ENCODE measurements at regions not wholly inside any gene's neighbourhood (a gene's known extent, or its start where the extent isn't known, plus 50 kb on each side); places are given as distances from the start of the nearest gene placed in this dataset.

GRCh38 chr7:54337466-54337865 is 204.7 kb upstream of the VSTM2A start:
- intact Hi-C loops (cut with micrococcal nuclease), result no loop called here
- Mint-ChIP-seq H3K9me3 (peaks cover 18% of the 10 kb centered on the region), H3K4me1 (ENCODE audit: low read depth) (no peaks in the 10 kb centered on the region), H3K27ac (no peak overlapping the region), H3K36me3 (no peaks in the 10 kb centered on the region), H3K4me3 (no peak overlapping the region), H3K27me3 (no peaks in the 10 kb centered on the region)
- ChIA-PET POLR2A (no interaction called here), CTCF (no interaction called here)
- DNase-seq, result no peak

DNA sequence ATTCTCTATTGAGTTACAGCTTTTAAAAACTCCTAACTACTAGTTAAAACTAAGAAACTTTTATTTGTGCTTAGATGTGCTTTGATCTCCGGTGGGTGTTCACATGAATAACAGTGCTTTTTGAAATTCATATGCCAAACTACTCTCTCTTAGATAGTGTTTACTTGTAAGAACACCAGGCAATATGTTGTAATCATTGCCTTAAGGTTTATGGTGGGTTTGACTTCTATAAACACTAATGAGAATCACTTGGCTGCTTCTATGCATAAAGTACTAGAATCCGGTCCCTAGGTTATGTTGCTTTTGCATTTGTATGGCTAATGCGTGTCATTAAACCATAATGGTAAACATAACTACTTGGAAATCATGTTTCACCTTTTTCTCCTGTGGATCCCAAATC is 203.9 kb upstream of the VSTM2A start:
- CTCF ChIA-PET, result no interaction called here
- intact Hi-C loops (cut with micrococcal nuclease), result no loop called here
- no peak for DNase-seq
- no peak overlapping the region for H3K27ac Mint-ChIP-seq
- H3K4me1 Mint-ChIP-seq (ENCODE audit: low read depth), result no peaks in the 10 kb centered on the region
- no peaks in the 10 kb centered on the region for H3K36me3 Mint-ChIP-seq
- POLR2A ChIA-PET, result no interaction called here
- H3K27me3 Mint-ChIP-seq, result no peaks in the 10 kb centered on the region
- H3K4me3 Mint-ChIP-seq, result no peak overlapping the region
- H3K9me3 Mint-ChIP-seq, result peaks cover 21% of the 10 kb centered on the region

DNA sequence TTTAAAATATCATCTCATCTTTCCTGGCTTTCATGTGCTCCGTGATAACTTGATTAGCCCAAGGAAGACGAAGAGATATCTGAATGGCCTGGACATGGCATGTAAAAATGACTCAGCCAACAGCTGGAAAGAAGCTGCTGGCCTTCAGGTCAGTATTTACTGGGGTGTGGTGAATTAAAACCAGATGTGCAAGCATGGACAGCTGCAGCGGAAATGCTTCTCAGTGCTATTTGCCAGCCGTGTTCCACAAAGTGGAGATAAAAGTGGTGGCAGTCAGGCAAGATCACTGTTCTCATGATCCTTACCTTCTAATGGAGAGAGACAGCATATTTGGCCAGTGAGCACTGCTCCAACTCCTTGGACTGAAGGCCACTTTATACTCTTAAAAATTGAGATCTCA is 203.1 kb upstream of the VSTM2A start:
- ChIA-PET POLR2A (no interaction called here), CTCF (no interaction called here)
- intact Hi-C loops (cut with micrococcal nuclease), result no loop called here
- DNase-seq, result no peak
- Mint-ChIP-seq H3K27me3 (no peaks in the 10 kb centered on the region), H3K27ac (no peak overlapping the region), H3K9me3 (peaks cover 23% of the 10 kb centered on the region), H3K36me3 (no peaks in the 10 kb centered on the region), H3K4me1 (ENCODE audit: low read depth) (no peaks in the 10 kb centered on the region), H3K4me3 (no peak overlapping the region)

DNA sequence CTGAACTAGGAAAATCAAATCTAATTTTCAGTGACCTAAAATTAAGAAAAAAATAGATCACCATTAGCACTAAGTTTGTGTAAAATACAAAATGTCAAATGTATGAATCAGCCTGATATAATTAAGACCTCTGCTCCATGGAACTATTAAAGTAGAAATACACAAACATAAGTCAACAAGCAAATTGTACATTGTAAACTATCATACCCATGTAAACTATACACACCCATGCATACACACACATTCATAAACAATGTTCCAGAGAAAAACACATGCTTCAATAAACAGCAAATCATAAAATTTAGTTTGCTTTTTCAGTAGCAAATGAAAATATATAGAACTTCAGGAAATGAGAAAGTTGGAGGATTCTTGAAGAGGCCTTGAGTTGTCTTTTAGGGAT is 199.7 kb upstream of the VSTM2A start:
- Mint-ChIP-seq H3K27me3 (no peaks in the 10 kb centered on the region), H3K27ac (no peak overlapping the region), H3K9me3 (peaks cover 23% of the 10 kb centered on the region), H3K4me1 (ENCODE audit: low read depth) (no peaks in the 10 kb centered on the region), H3K36me3 (no peaks in the 10 kb centered on the region), H3K4me3 (no peak overlapping the region)
- CTCF ChIA-PET, result no interaction called here
- intact Hi-C loops (cut with micrococcal nuclease), result no loop called here
- POLR2A ChIA-PET, result no interaction called here
- DNase-seq, result no peak

DNA sequence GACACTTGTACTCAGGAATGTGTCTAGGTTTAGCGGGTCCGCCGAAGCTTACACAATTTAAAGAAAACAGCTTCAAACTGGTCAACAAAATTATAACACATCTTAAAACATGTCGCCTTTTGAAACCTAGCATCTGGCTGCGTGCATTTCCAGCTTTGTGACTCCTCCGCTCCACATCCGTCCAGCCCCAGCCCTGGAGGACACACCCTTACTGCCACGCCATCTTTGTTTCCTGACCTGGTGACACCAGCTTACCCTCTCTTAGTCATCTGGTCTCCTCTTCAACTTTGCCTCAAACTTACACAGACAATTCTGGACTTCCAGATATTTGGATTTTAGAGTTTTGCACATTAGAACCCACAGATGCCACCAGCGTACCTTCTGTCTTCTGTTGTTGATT is 198.7 kb upstream of the VSTM2A start:
- Mint-ChIP-seq H3K36me3 (no peaks in the 10 kb centered on the region), H3K27me3 (no peaks in the 10 kb centered on the region), H3K4me1 (ENCODE audit: low read depth) (no peaks in the 10 kb centered on the region), H3K4me3 (no peak overlapping the region), H3K27ac (no peak overlapping the region), H3K9me3 (peaks cover 29% of the 10 kb centered on the region)
- intact Hi-C loops (cut with micrococcal nuclease), result no loop called here
- POLR2A ChIA-PET, result no interaction called here
- no peak for DNase-seq
- CTCF ChIA-PET, result no interaction called here

DNA sequence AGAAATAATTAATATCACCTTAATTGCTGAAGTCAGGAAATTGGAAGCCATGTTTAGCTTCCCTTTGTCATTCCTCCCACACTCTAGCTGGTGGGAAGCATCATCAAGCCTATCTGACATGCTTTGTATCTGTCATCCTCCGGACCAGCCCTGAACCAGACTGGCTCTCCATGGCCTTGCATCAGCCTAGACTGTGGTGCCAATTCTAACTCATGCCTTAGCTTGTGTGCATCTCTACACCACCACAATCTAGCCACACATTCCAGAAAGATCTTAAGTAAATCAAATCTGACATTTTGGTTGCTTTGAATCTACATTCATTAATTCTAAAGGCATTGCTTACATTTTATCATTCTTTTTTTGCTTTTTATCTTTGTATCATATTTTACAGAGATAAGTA is 196.4 kb upstream of the VSTM2A start:
- intact Hi-C loops (cut with micrococcal nuclease), result no loop called here
- no peak for DNase-seq
- no peak overlapping the region for H3K27ac Mint-ChIP-seq
- H3K4me1 Mint-ChIP-seq (ENCODE audit: low read depth), result no peaks in the 10 kb centered on the region
- CTCF ChIA-PET, result no interaction called here
- peaks cover 29% of the 10 kb centered on the region for H3K9me3 Mint-ChIP-seq
- H3K27me3 Mint-ChIP-seq, result no peaks in the 10 kb centered on the region
- H3K4me3 Mint-ChIP-seq, result no peak overlapping the region
- H3K36me3 Mint-ChIP-seq, result no peaks in the 10 kb centered on the region
- POLR2A ChIA-PET, result no interaction called here

DNA sequence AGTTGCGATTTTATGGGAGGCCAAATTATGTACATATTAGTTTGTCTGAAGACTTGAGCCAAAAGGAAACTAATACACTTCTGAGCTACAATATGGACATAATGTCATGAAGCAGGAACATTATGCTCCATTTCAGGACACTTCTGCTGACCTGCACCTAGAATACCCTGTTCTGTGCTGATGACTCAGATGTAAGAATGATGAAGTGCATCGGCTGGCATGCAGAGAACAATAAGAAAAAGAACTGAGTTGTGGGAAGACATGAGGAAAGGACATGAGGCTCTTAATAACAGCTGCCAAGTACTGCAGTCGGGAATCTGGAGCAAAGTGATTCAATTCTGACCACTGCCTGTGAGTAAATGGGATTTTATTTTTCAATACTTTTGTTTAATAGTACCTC is 192.9 kb upstream of the VSTM2A start:
- intact Hi-C loops (cut with micrococcal nuclease), result no loop called here
- no peaks in the 10 kb centered on the region for H3K36me3 Mint-ChIP-seq
- ChIA-PET CTCF (no interaction called here), POLR2A (no interaction called here)
- peaks cover 23% of the 10 kb centered on the region for H3K9me3 Mint-ChIP-seq
- no peaks in the 10 kb centered on the region for H3K4me1 Mint-ChIP-seq (ENCODE audit: low read depth)
- H3K27ac Mint-ChIP-seq, result no peak overlapping the region
- no peak overlapping the region for H3K4me3 Mint-ChIP-seq
- H3K27me3 Mint-ChIP-seq, result no peaks in the 10 kb centered on the region
- no peak for DNase-seq

DNA sequence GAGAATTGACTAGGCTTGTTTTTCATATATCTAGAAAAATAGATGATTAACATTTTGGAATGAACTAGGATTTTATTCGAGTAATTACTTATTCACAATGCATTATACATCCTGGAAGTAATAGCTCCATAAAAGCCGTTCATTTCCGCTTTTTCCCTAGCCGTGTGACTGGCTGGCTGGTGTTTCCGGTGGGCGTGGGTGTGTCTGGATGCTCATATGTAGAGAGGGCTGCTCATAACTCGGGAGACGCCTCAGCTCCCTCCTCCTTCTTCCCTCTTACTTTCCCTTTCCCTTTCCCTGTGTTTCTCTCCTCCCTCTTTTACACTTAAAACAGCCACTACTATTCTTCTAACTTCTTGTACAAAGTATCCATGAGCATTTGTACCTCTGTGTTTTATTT is 187.7 kb upstream of the VSTM2A start:
- Mint-ChIP-seq H3K27ac (no peak overlapping the region), H3K9me3 (peaks cover 17% of the 10 kb centered on the region), H3K36me3 (no peaks in the 10 kb centered on the region), H3K4me3 (no peak overlapping the region), H3K27me3 (no peaks in the 10 kb centered on the region), H3K4me1 (ENCODE audit: low read depth) (no peaks in the 10 kb centered on the region)
- intact Hi-C loops (cut with micrococcal nuclease), result no loop called here
- ChIA-PET CTCF (no interaction called here), POLR2A (no interaction called here)
- DNase-seq, result no peak

DNA sequence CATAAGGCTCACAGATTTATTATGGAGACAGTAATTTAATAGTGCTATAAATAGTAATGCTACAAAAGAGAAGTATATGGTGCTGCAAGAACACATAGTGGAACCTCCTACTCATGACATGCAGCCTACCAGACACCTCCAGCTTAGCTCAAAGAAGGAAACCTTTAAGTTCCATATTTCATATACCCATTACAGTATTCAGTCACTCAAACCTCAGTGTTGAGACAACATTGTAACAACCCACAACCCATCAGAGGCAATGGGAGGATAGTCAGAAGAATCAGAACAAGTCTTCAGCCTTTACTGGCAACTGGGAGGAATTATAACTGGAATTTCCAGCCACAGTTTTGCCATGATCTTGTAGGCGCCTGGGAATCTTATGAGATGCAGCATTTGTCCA is 186.3 kb upstream of the VSTM2A start:
- Mint-ChIP-seq H3K4me1 (ENCODE audit: low read depth) (no peaks in the 10 kb centered on the region), H3K9me3 (peaks cover 26% of the 10 kb centered on the region), H3K36me3 (no peaks in the 10 kb centered on the region), H3K4me3 (no peak overlapping the region), H3K27me3 (no peaks in the 10 kb centered on the region), H3K27ac (no peak overlapping the region)
- DNase-seq, result no peak
- POLR2A ChIA-PET, result no interaction called here
- CTCF ChIA-PET, result no interaction called here
- intact Hi-C loops (cut with micrococcal nuclease), result no loop called here

DNA sequence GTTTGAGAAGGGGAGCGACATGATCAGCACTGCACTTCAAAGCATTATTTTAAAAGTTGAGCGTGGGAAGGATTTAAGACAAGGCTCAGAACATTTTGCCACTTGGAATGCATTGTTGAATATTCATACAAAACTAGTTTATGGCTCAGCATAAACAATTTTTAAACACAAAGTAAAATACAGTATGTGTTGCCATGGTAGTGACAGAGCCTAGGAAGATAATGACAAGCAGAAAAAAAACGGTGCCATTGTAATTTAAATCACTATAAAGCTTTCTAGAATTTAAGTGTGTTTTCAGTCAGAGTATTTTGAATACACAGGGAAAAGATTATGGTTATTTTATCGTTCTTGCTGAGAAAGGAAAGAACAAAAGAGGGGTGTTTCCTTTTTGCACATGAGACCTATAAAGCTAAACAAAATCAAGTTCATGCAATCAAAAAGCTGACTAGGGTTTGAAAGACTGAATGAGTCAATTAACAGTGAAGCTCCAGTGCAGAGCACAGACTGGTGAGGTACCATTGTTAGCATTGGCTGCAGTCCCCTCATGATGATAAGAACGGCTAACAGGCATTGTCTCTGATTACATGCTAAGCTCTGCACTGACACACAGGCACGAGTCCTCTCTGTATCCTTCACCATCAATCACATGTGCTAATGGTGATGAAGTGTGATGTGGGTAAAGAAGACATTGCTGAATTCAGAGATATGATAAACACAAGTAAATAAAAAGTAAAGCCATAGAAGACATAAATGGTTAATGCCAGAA is 181.9 kb upstream of the VSTM2A start:
- ChIA-PET POLR2A (no interaction called here), CTCF (no interaction called here)
- DNase-seq, result no peak
- no peaks in the 10 kb centered on the region for H3K4me1 Mint-ChIP-seq (ENCODE audit: low read depth)
- intact Hi-C loops (cut with micrococcal nuclease), result no loop called here
- no peaks in the 10 kb centered on the region for H3K27me3 Mint-ChIP-seq
- H3K9me3 Mint-ChIP-seq, result peaks cover 31% of the 10 kb centered on the region
- no peaks in the 10 kb centered on the region for H3K36me3 Mint-ChIP-seq
- no peak overlapping the region for H3K27ac Mint-ChIP-seq
- no peak overlapping the region for H3K4me3 Mint-ChIP-seq

DNA sequence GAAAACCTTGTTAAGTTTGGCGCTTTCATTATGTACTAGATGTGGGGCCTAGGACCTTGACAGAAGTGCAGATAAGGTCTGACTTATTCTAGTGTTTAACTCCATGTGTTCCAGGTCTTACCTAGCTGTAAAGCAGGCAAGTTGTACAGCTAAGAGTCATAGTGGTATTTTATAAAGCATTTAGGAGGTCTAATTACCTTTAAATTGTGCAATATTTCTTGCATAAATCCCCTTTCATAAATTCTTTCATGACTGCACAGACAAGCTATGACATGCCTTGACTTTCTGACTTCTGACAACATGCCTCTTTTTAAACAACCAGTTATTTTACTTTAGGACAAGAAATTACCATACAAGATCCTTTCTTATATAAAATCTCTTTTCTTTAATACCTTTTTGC is 151.6 kb upstream of the VSTM2A start:
- Mint-ChIP-seq H3K27ac (no peak overlapping the region), H3K9me3 (peaks cover 16% of the 10 kb centered on the region), H3K27me3 (no peaks in the 10 kb centered on the region), H3K4me1 (ENCODE audit: low read depth) (no peaks in the 10 kb centered on the region), H3K4me3 (no peak overlapping the region), H3K36me3 (no peaks in the 10 kb centered on the region)
- ChIA-PET CTCF (no interaction called here), POLR2A (no interaction called here)
- no peak for DNase-seq
- intact Hi-C loops (cut with micrococcal nuclease), result no loop called here

- intact Hi-C loops (cut with micrococcal nuclease), result no loop called here
- no peak for DNase-seq
- ChIA-PET POLR2A (no interaction called here), CTCF (no interaction called here)
- H3K4me1 Mint-ChIP-seq (ENCODE audit: low read depth), result no peaks in the 10 kb centered on the region
- H3K27me3 Mint-ChIP-seq, result no peaks in the 10 kb centered on the region
- peaks cover 12% of the 10 kb centered on the region for H3K9me3 Mint-ChIP-seq
- H3K36me3 Mint-ChIP-seq, result no peaks in the 10 kb centered on the region
- no peak overlapping the region for H3K4me3 Mint-ChIP-seq
- H3K27ac Mint-ChIP-seq, result no peak overlapping the region
Measured at GRCh38 chr7:54392935-54393334, 149.2 kb upstream of the VSTM2A start.

GRCh38 chr7:54394834-54395233 is 147.3 kb upstream of the VSTM2A start:
- no peaks in the 10 kb centered on the region for H3K4me1 Mint-ChIP-seq (ENCODE audit: low read depth)
- CTCF ChIA-PET, result no interaction called here
- POLR2A ChIA-PET, result no interaction called here
- H3K9me3 Mint-ChIP-seq, result peaks cover 7% of the 10 kb centered on the region
- no peak for DNase-seq
- no peak overlapping the region for H3K4me3 Mint-ChIP-seq
- H3K36me3 Mint-ChIP-seq, result no peaks in the 10 kb centered on the region
- intact Hi-C loops (cut with micrococcal nuclease), result loop anchor here (5.0 kb wide), 1 partner anchor 362 kb away; the partner anchor contains the start of gene SEC61G
- H3K27me3 Mint-ChIP-seq, result no peaks in the 10 kb centered on the region
- no peak overlapping the region for H3K27ac Mint-ChIP-seq
